Posterior vena cava (tissue), 2 donors: ENCODE measurements at regions not wholly inside any gene's neighbourhood (a gene's known extent, or its start where the extent isn't known, plus 50 kb on each side); places are given as distances from the start of the nearest gene placed in this dataset.
A peak's percentile ranks its signal among the peaks of the same experiment; 100 is the strongest.
"Not testable (repeated sequence)": the region's sequence is repeated elsewhere in the genome, so short reads cannot be mapped to it uniquely, and the experiment has no call there.

Experiments used
- DNase-seq: peaks from one replicate; pipeline ENCODE4 v3.0.0-alpha.2; 2020; ENCODE audit warnings: low spot score
- intact Hi-C, 2 donors: fragments of 100-400 bp; cut with DNase I; formaldehyde crosslinking; loops; one replicate each; pipeline versions ENCODE4 v1.14.1 to v1.14.2; 2022 to 2023
- donor health status: DM: yes; HTN: yes; CAD: no.
- donor health status: DM: yes; HTN: yes; CAD: no.

DNA sequence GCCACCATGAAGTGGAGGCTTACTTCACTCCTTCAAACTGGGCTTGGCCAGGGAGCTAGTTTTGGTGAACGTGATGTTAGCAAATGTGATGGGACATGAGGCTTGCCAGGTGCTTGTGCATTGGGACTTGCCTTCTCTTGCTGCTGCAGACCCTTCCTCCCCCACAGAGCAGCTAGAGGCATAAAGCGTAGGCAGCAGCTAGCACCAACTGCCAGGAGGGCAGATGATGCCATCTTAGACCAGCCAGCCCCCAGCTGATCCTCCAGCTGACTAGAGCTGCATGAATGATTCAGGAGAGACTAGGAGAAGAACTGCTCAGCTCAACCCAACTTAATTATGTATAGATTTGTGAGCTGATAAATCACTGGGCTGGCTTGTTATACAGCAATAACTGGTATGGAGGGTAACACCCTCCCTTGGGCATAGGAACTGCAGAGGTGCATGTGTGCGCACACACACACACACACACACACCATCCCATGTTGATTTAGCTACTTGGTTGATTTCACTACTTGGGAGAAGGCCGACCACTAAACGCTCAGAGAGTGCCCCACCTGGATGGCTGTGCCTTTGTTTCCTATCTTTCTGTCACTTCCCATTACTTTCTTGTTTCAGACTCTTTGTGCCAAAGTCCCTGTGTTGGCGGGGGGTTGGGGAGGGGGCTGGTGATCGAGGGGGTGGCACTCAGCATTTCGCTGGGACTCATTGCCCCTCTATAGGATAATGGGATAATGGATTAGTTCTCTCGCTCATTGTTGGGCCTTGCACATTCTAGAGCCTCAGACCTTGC lies 202.8 kb downstream of the ADAMTS15 start:
- intact Hi-C loops, result no loop called here
- DNase-seq, result no peak

GRCh38 chr11:130652671-130653335 lies 204.4 kb downstream of the ADAMTS15 start:
- intact Hi-C loops, result no loop called here
- peak; percentile 91 for DNase-seq

GRCh38 chr11:130653838-130654636 lies 205.6 kb downstream of the ADAMTS15 start:
- intact Hi-C loops, result no loop called here
- peak; percentile 92 for DNase-seq

GRCh38 chr11:130655300-130655699 lies 206.9 kb downstream of the ADAMTS15 start:
- intact Hi-C loops, result no loop called here
- no peak for DNase-seq

- intact Hi-C loops, result no loop called here
- no peak for DNase-seq
These were observed 218.4 kb downstream of the ADAMTS15 start for GRCh38 chr11:130666781-130667251.

DNA sequence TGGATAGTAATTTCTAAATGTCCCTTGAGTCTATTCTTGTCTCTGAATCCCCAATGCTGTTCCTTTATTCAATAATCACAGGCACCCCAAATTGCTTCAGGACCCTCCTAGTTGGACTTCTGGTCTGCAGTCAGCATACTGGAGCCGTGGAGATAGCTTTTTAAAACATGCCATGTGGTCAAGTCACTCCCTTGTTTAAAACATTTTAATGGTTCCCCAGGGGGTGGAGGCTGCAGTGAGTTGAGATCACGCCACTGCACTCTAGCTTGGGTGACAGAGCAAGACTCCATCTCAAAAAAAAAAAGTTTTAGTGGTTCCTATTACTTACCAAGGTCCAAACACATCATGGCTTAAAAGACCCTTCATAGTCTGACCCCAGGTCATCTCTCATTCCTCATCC lies 220.3 kb downstream of the ADAMTS15 start:
- intact Hi-C loops, result no loop called here
- no peak for DNase-seq

DNA sequence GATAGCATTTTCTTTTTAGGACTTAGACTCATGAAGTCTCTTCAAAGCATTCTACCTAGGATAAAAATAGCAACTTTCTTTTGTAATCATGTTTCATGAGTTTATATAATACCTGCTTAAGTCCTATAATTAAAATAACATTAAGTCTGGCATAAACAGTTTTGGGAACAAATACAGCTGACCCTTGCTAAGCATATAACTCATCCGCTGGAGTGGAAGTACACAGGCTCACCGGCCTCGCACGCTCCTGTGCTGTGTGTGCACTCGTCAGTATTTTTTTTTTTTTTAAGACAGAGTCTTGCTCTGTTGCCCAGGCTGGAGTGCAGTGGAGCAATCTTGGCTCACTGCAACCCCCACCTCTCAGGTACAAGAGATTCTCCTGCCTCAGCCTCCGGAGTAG lies 221.8 kb downstream of the ADAMTS15 start:
- intact Hi-C loops, result no loop called here
- no peak for DNase-seq

- intact Hi-C loops, result no loop called here
- DNase-seq, result peak; percentile 91
These were observed 223.6 kb downstream of the ADAMTS15 start for GRCh38 chr11:130671801-130672700.

- intact Hi-C loops, result no loop called here
- no peak for DNase-seq
These were observed 224.5 kb downstream of the ADAMTS15 start for GRCh38 chr11:130672911-130673310.

GRCh38 chr11:130673698-130674097 lies 225.3 kb downstream of the ADAMTS15 start:
- intact Hi-C loops, result no loop called here
- DNase-seq, result no peak

DNA sequence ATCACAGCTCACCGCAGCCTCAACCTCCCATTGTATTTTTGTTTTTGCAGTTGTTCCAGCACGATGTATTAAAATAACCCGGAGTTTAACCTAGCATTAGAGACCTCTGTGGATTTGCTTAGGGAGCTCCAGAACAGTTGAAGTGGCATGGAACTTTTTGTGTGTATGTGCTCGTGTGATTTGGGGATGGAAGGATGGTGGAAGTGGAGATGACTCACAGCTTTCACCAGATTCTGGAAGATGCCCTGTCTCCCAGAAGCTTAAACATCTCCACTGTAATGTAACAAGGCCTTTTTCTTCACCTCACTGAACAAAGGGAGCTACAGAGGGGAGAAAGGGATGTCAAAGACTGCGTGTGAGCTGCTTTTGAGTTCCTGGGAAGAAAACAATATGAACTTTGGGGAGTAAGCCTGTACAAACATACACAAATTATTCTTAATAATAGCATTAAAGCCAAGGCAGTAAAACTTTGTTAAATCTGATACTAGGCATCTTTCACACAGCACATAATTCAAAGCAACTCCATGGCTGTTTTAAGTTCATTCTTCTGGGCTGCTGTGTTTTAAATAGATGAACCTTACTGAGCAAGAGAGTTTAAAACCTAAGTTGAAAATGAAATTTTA lies 226.4 kb downstream of the ADAMTS15 start:
- intact Hi-C loops, result no loop called here
- DNase-seq, result no peak

GRCh38 chr11:130675371-130675821 lies 227.0 kb downstream of the ADAMTS15 start:
- intact Hi-C loops, result no loop called here
- peak; percentile 94 for DNase-seq

DNA sequence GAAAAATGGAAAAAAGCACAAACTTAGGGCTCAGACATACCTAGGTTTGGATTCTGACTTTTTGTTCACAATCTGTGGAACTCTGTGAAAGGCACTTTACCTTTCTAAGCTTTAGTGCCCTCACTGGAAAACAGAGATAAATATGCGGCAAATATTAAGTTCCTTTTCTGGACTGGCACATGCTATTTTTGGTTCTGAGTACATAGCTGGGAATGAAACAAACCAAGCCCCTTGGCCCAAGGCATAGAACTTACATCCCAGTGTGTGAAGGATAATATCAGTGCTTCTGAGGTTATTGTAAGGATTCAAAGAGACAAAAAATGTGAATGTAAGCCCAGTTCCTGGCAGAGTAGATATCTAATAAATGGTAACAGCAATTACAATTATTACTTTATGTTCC lies 227.5 kb downstream of the ADAMTS15 start:
- intact Hi-C loops, result no loop called here
- no peak for DNase-seq

- intact Hi-C loops, result no loop called here
- DNase-seq, result no peak
These were observed 229.2 kb downstream of the ADAMTS15 start for GRCh38 chr11:130677486-130678153.

GRCh38 chr11:130679247-130679646 lies 230.8 kb downstream of the ADAMTS15 start:
- intact Hi-C loops, result no loop called here

GRCh38 chr11:130682471-130682870 lies 233.8 kb downstream of the SNX19 start:
- DNase-seq, intact Hi-C loops: not testable (repeated sequence)

More at GRCh38 chr11:130679247-130679646, 230.8 kb downstream of the ADAMTS15 start:
- no peak for DNase-seq

DNA sequence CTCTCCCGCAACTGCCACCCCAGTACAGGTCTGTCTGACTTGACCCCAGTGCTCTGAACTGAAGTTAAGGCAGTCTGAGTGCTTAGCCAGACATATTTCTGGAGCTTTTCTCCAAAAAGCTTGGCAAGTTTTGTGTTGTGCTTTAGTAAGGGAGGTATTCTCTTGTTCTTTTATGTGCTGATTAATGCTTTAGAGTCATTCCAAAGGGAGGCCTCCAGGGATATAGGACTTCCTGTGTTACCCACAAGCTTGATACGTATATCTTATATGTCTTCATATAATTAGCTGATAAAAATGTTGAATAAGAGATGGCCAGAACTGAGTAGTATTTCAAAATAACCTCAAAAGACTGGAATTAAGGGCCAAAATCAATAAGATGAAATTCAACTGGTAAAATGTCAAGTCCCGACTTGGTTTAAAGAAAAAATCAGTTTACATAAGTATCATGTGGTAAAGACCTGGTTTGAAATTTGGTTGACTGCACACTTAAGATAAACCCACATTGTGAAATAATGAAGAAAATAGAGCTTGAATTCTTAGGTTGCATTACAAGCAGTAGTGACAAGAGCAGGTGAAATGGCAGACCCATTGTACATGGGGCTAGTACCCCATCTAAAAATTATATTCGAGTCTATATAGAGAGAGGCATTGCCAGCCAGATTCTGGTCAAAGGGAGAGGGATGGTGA lies 226.9 kb downstream of the SNX19 start:
- intact Hi-C loops, result loop anchor here in 1 of 2 donors (5.0 kb wide), 1 partner anchor 78 kb away; no protein-coding TSS in a partner anchor
- DNase-seq, result no peak
